ENCODE measurements at regions not wholly inside any gene's neighbourhood (a gene's known extent, or its start where the extent isn't known, plus 50 kb on each side); places are given as distances from the start of the nearest gene placed in this dataset.

DNA sequence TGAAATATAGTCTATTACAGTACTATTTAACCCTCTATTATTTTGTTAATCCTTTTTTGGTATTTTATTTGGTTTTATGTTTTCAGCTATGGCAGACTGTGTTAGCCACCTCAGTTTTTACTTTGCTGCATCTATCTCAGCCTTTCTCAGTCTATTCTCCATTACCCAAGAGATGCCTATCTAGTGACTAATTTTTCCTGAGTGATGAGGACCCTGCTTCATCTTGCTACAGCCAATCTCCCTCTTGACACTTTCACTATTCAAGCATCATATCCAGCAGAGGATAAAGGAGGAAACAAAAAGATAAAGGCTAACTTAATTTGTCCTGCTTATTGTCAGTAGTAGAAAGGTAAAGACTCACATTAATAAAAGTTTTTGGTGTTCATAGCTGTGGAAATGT is 141.8 kb upstream of the NECTIN3 start:
- DNase-seq (no peak), ATAC-seq (no peak)
- H3K4me3 ChIP-seq = no peak overlapping the region
- H3K4me1 ChIP-seq = no peaks in the 10 kb centered on the region
- H3K9me3 ChIP-seq = no peaks in the 10 kb centered on the region
- H3K27me3 ChIP-seq = no peaks in the 10 kb centered on the region
- TF ChIP-seq, protein P1, sequence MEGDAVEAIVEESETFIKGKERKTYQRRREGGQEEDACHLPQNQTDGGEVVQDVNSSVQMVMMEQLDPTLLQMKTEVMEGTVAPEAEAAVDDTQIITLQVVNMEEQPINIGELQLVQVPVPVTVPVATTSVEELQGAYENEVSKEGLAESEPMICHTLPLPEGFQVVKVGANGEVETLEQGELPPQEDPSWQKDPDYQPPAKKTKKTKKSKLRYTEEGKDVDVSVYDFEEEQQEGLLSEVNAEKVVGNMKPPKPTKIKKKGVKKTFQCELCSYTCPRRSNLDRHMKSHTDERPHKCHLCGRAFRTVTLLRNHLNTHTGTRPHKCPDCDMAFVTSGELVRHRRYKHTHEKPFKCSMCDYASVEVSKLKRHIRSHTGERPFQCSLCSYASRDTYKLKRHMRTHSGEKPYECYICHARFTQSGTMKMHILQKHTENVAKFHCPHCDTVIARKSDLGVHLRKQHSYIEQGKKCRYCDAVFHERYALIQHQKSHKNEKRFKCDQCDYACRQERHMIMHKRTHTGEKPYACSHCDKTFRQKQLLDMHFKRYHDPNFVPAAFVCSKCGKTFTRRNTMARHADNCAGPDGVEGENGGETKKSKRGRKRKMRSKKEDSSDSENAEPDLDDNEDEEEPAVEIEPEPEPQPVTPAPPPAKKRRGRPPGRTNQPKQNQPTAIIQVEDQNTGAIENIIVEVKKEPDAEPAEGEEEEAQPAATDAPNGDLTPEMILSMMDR (IDR thresholded peaks at IDR 0.05) = no peak
- no peak overlapping the region for H3K27ac ChIP-seq
- H3K36me3 ChIP-seq = no peaks in the 10 kb centered on the region
- intact Hi-C loops (cut with DNase I) = no loop called here

DNA sequence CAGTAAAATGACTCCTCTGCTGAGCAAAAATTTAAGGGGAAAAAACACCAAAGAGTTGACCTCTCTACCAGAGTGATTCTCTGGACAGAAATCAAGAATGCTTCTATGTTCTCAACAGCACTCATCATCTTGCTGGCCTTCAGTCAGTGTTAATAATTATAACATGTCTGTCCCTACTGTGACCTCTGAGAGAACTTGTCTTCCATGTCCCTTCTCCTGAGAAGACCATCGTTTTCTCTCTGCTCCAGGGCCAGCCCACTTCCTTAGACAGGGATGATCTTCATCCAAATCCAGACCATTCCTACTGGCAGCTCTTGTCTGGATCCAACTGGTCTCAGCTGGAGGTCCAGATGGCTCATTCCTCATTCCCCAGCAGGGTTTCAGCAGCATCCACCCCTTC is 139.0 kb upstream of the NECTIN3 start:
- no peak overlapping the region for H3K27ac ChIP-seq
- TF ChIP-seq, protein P1 (IDR thresholded peaks at IDR 0.05) = no peak
- no peaks in the 10 kb centered on the region for H3K27me3 ChIP-seq
- intact Hi-C loops (cut with DNase I) = no loop called here
- DNase-seq (no peak), ATAC-seq (no peak)
- H3K4me1 ChIP-seq = no peaks in the 10 kb centered on the region
- H3K4me3 ChIP-seq = no peak overlapping the region
- H3K9me3 ChIP-seq = no peaks in the 10 kb centered on the region
- no peaks in the 10 kb centered on the region for H3K36me3 ChIP-seq

DNA sequence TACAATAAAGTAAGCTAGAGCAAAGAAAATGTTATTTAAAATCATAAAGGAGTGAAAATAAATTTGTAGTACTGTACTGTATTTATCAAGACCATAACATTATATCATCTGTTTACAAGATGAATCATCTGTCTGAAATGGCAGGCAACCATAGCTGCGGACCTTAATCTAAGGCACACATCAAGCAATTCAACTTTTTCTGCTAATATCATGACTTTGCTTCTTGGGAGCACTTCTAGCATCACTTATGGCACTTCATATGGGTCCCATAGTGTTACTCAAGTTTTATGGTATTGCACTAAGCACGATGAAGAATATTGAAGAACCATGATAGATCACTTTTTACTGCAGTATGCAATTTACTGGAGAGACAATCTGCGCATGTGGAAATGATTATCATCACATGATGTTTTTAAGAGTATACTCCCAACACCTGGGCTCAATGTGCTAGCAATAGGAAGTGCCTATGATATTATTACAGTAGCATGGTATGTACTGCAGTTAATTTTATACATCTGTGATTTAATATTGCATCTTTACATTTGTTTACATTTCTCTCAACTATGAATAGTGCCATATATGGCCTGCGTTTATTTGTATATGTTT is 137.7 kb upstream of the NECTIN3 start:
- DNase-seq (no peak), ATAC-seq (no peak)
- no peaks in the 10 kb centered on the region for H3K36me3 ChIP-seq
- no peaks in the 10 kb centered on the region for H3K9me3 ChIP-seq
- TF ChIP-seq, protein P1 (IDR thresholded peaks at IDR 0.05) = no peak
- H3K4me1 ChIP-seq = no peaks in the 10 kb centered on the region
- no peak overlapping the region for H3K27ac ChIP-seq
- no peak overlapping the region for H3K4me3 ChIP-seq
- no peaks in the 10 kb centered on the region for H3K27me3 ChIP-seq
- intact Hi-C loops (cut with DNase I) = no loop called here

DNA sequence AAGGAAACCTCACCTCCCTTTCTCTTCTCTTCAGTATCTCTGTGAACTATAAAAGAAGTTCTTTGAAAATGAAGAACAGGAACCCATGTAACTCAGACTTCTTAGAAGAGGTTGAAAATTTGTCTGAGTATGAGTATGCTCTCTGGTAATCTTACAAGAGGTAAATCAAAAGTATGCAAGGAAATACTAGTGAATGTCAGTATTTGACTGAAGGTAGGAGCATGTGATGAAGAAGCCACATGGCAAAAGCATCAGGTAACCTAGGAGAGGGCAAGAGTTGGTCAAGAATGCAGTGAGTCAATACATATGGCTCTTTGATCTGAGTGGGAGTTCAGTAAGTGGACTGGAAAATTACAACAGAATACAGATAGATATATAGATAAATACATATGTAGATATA is 133.0 kb upstream of the NECTIN3 start:
- intact Hi-C loops (cut with DNase I) = no loop called here
- no peaks in the 10 kb centered on the region for H3K27me3 ChIP-seq
- no peaks in the 10 kb centered on the region for H3K9me3 ChIP-seq
- no peak overlapping the region for H3K27ac ChIP-seq
- ATAC-seq (no peak), DNase-seq (no peak)
- no peaks in the 10 kb centered on the region for H3K36me3 ChIP-seq
- no peak overlapping the region for H3K4me3 ChIP-seq
- TF ChIP-seq, protein P1 (IDR thresholded peaks at IDR 0.05) = no peak
- H3K4me1 ChIP-seq = no peaks in the 10 kb centered on the region

DNA sequence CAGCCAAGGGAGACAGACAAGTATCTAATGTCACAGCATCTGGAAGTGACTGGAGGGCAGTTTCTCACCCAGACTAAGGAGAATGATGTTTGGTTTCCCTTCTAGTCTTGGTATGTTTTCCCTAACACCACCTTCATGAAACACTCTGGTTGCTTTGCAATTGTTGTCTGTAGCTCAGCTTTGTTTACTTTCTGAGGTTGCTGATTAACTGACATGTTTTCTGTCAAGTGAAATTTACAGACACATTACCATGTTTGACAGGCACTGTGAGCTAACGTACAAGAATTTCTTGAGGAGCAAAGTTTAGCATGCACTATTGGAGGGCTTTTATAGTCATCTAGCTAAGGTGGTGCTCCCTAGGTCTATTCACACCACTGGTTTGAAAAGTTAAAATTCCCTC is 131.6 kb upstream of the NECTIN3 start:
- Histone ChIP-seq H3K9me3 (no peaks in the 10 kb centered on the region), H3K4me3 (no peak overlapping the region), H3K27ac (no peak overlapping the region), H3K27me3 (no peaks in the 10 kb centered on the region), H3K4me1 (no peaks in the 10 kb centered on the region), H3K36me3 (no peaks in the 10 kb centered on the region)
- intact Hi-C loops (cut with DNase I) = no loop called here
- TF ChIP-seq, protein P1 (IDR thresholded peaks at IDR 0.05) = no peak
- DNase-seq (no peak), ATAC-seq (no peak)

DNA sequence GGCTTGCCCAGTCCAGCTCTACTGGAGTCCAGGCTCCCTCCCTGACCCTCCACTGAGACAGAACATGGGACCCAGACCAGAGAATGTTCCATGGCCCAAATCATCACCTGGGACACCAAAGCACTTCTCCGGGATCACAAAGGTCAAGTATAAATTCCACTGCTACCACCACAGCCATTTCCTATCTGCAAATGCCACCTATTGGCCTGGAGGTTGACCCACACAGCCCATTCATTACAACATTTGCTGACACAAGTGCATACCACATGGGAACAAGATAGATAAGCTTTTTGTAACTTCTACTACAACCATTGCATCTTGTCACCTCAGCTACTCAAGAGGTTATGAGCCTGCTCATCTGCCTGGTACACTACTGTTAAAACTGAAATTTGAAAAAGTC is 126.8 kb upstream of the NECTIN3 start:
- Histone ChIP-seq H3K36me3 (no peaks in the 10 kb centered on the region), H3K9me3 (peaks cover 8% of the 10 kb centered on the region)
- no peak for ATAC-seq

More for the DNA sequence above, 126.8 kb upstream of the NECTIN3 start:
- intact Hi-C loops (cut with DNase I) = no loop called here
- DNase-seq = no peak
- TF ChIP-seq, protein P1 (IDR thresholded peaks at IDR 0.05) = no peak
- Histone ChIP-seq H3K27ac (no peak overlapping the region), H3K4me3 (no peak overlapping the region), H3K27me3 (no peaks in the 10 kb centered on the region), H3K4me1 (no peaks in the 10 kb centered on the region)

All from upper lobe of right lung (tissue), 1 donor.